Fibroblast of upper back skin (primary cell): ENCODE measurements at regions not wholly inside any gene's neighbourhood (a gene's known extent, or its start where the extent isn't known, plus 50 kb on each side); places are given as distances from the start of the nearest gene placed in this dataset.

Experiments used
- DNase-seq: peaks from one replicate; pipeline ENCODE4 v3.0.0-alpha.2; 2013

DNA sequence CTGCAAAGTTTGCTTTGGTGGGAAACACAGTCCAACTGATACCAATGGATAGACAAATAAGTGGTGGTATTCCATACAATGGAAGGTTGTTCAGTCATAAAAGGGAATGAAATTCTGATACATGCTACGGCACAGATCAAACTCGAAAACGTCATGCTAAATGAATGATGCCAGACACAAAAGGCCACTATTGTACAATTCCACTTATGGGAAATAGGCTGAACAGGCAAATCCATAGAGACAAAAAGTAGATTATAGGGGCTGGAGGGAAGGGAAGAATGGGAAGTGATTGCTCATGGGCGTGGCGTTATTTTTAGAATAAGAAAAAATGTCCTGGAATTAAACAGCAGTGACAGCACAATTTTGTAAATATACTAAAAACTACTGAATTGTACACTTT, 66.0 kb upstream of the FOXK1 start:
- no peak for DNase-seq

DNA sequence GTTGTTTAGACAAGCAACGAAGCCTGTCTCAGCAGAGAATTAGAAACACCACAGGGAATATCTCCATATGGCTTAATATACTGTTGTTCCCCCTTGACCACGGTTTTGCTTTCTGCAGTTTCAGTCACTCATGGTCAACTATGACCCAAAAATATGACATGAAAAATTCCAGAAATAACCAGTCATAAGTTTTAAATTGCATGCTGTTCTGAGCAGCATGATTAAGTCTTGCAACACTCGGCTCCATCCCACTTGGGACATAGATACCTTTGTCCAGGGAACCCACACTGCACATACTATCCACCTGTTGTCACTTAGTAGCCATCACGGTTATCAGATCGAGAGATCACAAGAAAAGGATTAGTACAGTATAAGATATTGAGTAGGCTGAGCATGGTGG, 60.7 kb upstream of the FOXK1 start:
- peak; percentile 51 for DNase-seq

- DNase-seq, result no peak
Observed at GRCh38 chr7:4626318-4626845, 55.7 kb upstream of the FOXK1 start.

- DNase-seq, result peak; percentile 85
Observed at GRCh38 chr7:4629287-4629895, 52.7 kb upstream of the FOXK1 start.

- DNase-seq, result peak; percentile 93
Observed at GRCh38 chr7:4631380-4632179, 50.5 kb upstream of the FOXK1 start.
